HG02571 (cell line): ENCODE measurements at regions not wholly inside any gene's neighbourhood (a gene's known extent, or its start where the extent isn't known, plus 50 kb on each side); places are given as distances from the start of the nearest gene placed in this dataset.
"Not testable (repeated sequence)": the region's sequence is repeated elsewhere in the genome, so short reads cannot be mapped to it uniquely, and the experiment has no call there.

Experiments used
- ATAC-seq: cut with Tn5 transposase; IDR thresholded peaks from one replicate; pipeline ENCODE4 v1.9.1; 2021; ENCODE audit warnings: mild to moderate bottlenecking, moderate library complexity; ENCODE audit not compliant: unreplicated experiment

GRCh38 chr18:6569813-6570212 is 155.1 kb upstream of the L3MBTL4 start:
- ATAC-seq: no peak

GRCh38 chr18:6570581-6571238 is 156.0 kb upstream of the L3MBTL4 start:
- no peak for ATAC-seq

- ATAC-seq: no peak
Observed at GRCh38 chr18:6571239-6571602, 156.5 kb upstream of the L3MBTL4 start.

GRCh38 chr18:6572192-6572591 is 157.3 kb upstream of the ARHGAP28 start:
- ATAC-seq: not testable (repeated sequence)

GRCh38 chr18:6574631-6575030 is 154.9 kb upstream of the ARHGAP28 start:
- ATAC-seq: no peak

- ATAC-seq: no peak
Observed at GRCh38 chr18:6575908-6576307, 153.6 kb upstream of the ARHGAP28 start.

- ATAC-seq: no peak
Observed at GRCh38 chr18:6576718-6577375, 152.7 kb upstream of the ARHGAP28 start.

- ATAC-seq: no peak
Observed at GRCh38 chr18:6578686-6579085, 150.8 kb upstream of the ARHGAP28 start.

- no peak for ATAC-seq
Observed at GRCh38 chr18:6579486-6579885, 150.0 kb upstream of the ARHGAP28 start.

GRCh38 chr18:6580401-6580800 is 149.1 kb upstream of the ARHGAP28 start:
- ATAC-seq: no peak

- no peak for ATAC-seq
Observed at GRCh38 chr18:6589923-6590322, 139.6 kb upstream of the ARHGAP28 start.

GRCh38 chr18:6590326-6590725 is 139.2 kb upstream of the ARHGAP28 start:
- no peak for ATAC-seq

- no peak for ATAC-seq
Observed at GRCh38 chr18:6591491-6591890, 138.0 kb upstream of the ARHGAP28 start.

- ATAC-seq: no peak
Observed at GRCh38 chr18:6592522-6592921, 137.0 kb upstream of the ARHGAP28 start.

- no peak for ATAC-seq
Observed at GRCh38 chr18:6593142-6593885, 136.2 kb upstream of the ARHGAP28 start.

GRCh38 chr18:6595666-6596065 is 133.8 kb upstream of the ARHGAP28 start:
- no peak for ATAC-seq

GRCh38 chr18:6598657-6599056 is 130.9 kb upstream of the ARHGAP28 start:
- ATAC-seq: no peak

- ATAC-seq: no peak
Observed at GRCh38 chr18:6600667-6601167, 128.8 kb upstream of the ARHGAP28 start.

GRCh38 chr18:6601241-6601640 is 128.3 kb upstream of the ARHGAP28 start:
- ATAC-seq: no peak

- no peak for ATAC-seq
Observed at GRCh38 chr18:6602365-6602764, 127.2 kb upstream of the ARHGAP28 start.

- ATAC-seq: no peak
Observed at GRCh38 chr18:6604573-6604941, 125.0 kb upstream of the ARHGAP28 start.
